AG04450 (cell line): ENCODE measurements at regions not wholly inside any gene's neighbourhood (a gene's known extent, or its start where the extent isn't known, plus 50 kb on each side); places are given as distances from the start of the nearest gene placed in this dataset.

Experiments
- CTCF ChIA-PET: fragments of 300-600, 350-600 bp; formaldehyde crosslinking; extraction: SDS; loops from one replicate; lab custom pipeline; 2022; ENCODE audit warnings: antibody characterized with exemption, inconsistent platforms; lab: Charles Lee
- POLR2A ChIA-PET: fragments of 350-600 bp; formaldehyde crosslinking; extraction: SDS; loops from one replicate; lab custom pipeline; 2021; ENCODE audit warnings: antibody characterized with exemption, inconsistent platforms; lab: Yijun Ruan, JAX
- DNase-seq: peaks from one replicate; pipeline ENCODE4 v3.0.0-alpha.2; 2011; ENCODE audit warnings: low read depth, low spot score
- H3K27ac ChIP-seq: one replicate; pipeline ENCODE4 v1.5.1; 2012; ENCODE audit warnings: low read depth, low read length, control low read depth
- H3K27me3 ChIP-seq: one replicate; pipeline ENCODE4 v1.6.0; 2012; ENCODE audit warnings: low read length; ENCODE audit not compliant: control insufficient read depth, insufficient read depth
- H3K4me3 ChIP-seq: 2 replicates; pipeline ENCODE4 v1.5.1; 2011; ENCODE audit warnings: mild to moderate bottlenecking, low read depth, low read length, control low read depth
- H3K9me3 ChIP-seq: 2 replicates; pipeline ENCODE4 v1.5.1; 2012; ENCODE audit warnings: low read length; ENCODE audit not compliant: control insufficient read depth, insufficient read depth
- CTCF ChIP-seq: IDR thresholded peaks from 2 replicates; pipeline ENCODE4 v1.5.1; 2011; ENCODE audit warnings: low read depth, low read length, control low read depth, inconsistent platforms

GRCh38 chr6:167392631-167393316, 67.9 kb downstream of the TTLL2 start:
- ChIA-PET POLR2A (no interaction called here), CTCF (no interaction called here)
- Histone ChIP-seq H3K27ac (no peak overlapping the region), H3K4me3 (no peak overlapping the region), H3K9me3 (peaks cover 39% of the 10 kb centered on the region), H3K27me3 (no peaks in the 10 kb centered on the region)
- DNase-seq = no peak
- TF ChIP-seq CTCF = no peak

- ChIA-PET CTCF (no interaction called here), POLR2A (no interaction called here)
- Histone ChIP-seq H3K27me3 (no peaks in the 10 kb centered on the region), H3K4me3 (no peak overlapping the region), H3K9me3 (peaks cover 49% of the 10 kb centered on the region), H3K27ac (no peak overlapping the region)
- TF ChIP-seq CTCF = no peak
- DNase-seq = no peak
These were observed 68.8 kb downstream of the TTLL2 start for GRCh38 chr6:167393731-167394130.

GRCh38 chr6:167394339-167394738, 69.5 kb downstream of the TTLL2 start:
- CTCF ChIA-PET = no interaction called here
- no peak overlapping the region for H3K27ac ChIP-seq
- no peak overlapping the region for H3K4me3 ChIP-seq
- no peak for TF ChIP-seq CTCF
- POLR2A ChIA-PET = no interaction called here
- DNase-seq = no peak
- H3K27me3 ChIP-seq = no peaks in the 10 kb centered on the region
- H3K9me3 ChIP-seq = peaks cover 53% of the 10 kb centered on the region

- no peak for TF ChIP-seq CTCF
- no peak for DNase-seq
- ChIA-PET POLR2A (no interaction called here), CTCF (no interaction called here)
- H3K27ac ChIP-seq = no peak overlapping the region
- peaks cover 58% of the 10 kb centered on the region for H3K9me3 ChIP-seq
- H3K27me3 ChIP-seq = no peaks in the 10 kb centered on the region
- H3K4me3 ChIP-seq = no peak overlapping the region
These were observed 69.9 kb downstream of the TTLL2 start for GRCh38 chr6:167394820-167395219.

GRCh38 chr6:167396068-167396658, 71.3 kb downstream of the TTLL2 start:
- Histone ChIP-seq H3K4me3 (no peak overlapping the region), H3K27me3 (no peaks in the 10 kb centered on the region), H3K9me3 (peaks cover 71% of the 10 kb centered on the region), H3K27ac (no peak overlapping the region)
- POLR2A ChIA-PET = no interaction called here
- no peak for TF ChIP-seq CTCF
- DNase-seq = no peak
- CTCF ChIA-PET = no interaction called here
